Natural killer cell (primary cell): ENCODE measurements at regions not wholly inside any gene's neighbourhood (a gene's known extent, or its start where the extent isn't known, plus 50 kb on each side); places are given as distances from the start of the nearest gene placed in this dataset.

Experiments
- ATAC-seq, 3 donors: fragments of 150-1000 bp in 2 of 3; fragments of 200-7000 bp in 1 of 3; cut with Tn5 transposase; 1 replicate in 1 of 3; 2 replicates in 2 of 3; pipeline ENCODE4 v1.10.0; 2021; ENCODE audit warnings: mild to moderate bottlenecking in 2 of 3, moderate library complexity in 2 of 3
- DNase-seq, 2 donors: peaks; one replicate each; pipeline versions ENCODE4 v3.0.0 to v3.0.0-alpha.2; 2013 to 2021; ENCODE audit warnings: mixed read lengths in 1 of 2
- H3K27ac ChIP-seq: one replicate; pipeline ENCODE4 v1.5.1; 2013; ENCODE audit warnings: mild to moderate bottlenecking, low read length
- H3K27me3 ChIP-seq: one replicate; pipeline ENCODE4 v1.6.1; 2013; ENCODE audit warnings: low read length; ENCODE audit not compliant: control insufficient read depth, insufficient read depth
- H3K36me3 ChIP-seq: one replicate; pipeline ENCODE4 v1.6.1; 2013; ENCODE audit warnings: low read length; ENCODE audit not compliant: control insufficient read depth, insufficient read depth
- H3K4me1 ChIP-seq: one replicate; pipeline ENCODE4 v1.6.1; 2013; ENCODE audit warnings: low read length; ENCODE audit not compliant: control insufficient read depth, insufficient read depth
- H3K4me3 ChIP-seq: one replicate; pipeline ENCODE4 v1.5.1; 2013; ENCODE audit warnings: low read length
- H3K9me3 ChIP-seq: one replicate; pipeline ENCODE4 v1.6.1; 2013; ENCODE audit warnings: low read length; ENCODE audit not compliant: control insufficient read depth, insufficient read depth
- H3K27ac Mint-ChIP-seq, 2 donors: one replicate each; pipeline ENCODE4 v1.8.0; 2022; ENCODE audit warnings: mild to moderate bottlenecking in 2 of 2, mixed read lengths in 2 of 2, moderate library complexity in 1 of 2
- H3K27me3 Mint-ChIP-seq, 2 donors: one replicate each; pipeline ENCODE4 v1.8.0; 2022; ENCODE audit warnings: low read depth in 2 of 2, mixed read lengths in 2 of 2
- H3K36me3 Mint-ChIP-seq: one replicate; pipeline ENCODE4 v1.8.0; 2022; ENCODE audit warnings: mixed read lengths
- H3K4me1 Mint-ChIP-seq, 2 donors: one replicate each; pipeline ENCODE4 v1.8.0; 2022; ENCODE audit warnings: mixed read lengths in 2 of 2
- H3K4me3 Mint-ChIP-seq: one replicate; pipeline ENCODE4 v1.8.0; 2022; ENCODE audit warnings: mild to moderate bottlenecking, moderate library complexity, mixed read lengths
- H3K9me3 Mint-ChIP-seq, 2 donors: one replicate each; pipeline ENCODE4 v1.8.0; 2022; ENCODE audit warnings: mixed read lengths in 2 of 2
- CTCF ChIP-seq: fragments of 200-600 bp; IDR thresholded peaks from one replicate; pipeline ENCODE4 v1.8.0; 2022; ENCODE audit warnings: antibody characterized with exemption
- WGBS: methylation state at CpG from one replicate; pipeline ENCODE4 v1.1.7; 2013; ENCODE audit warnings: missing lambda C conversion rate; ENCODE audit not compliant: insufficient coverage; 5-methylcytosine and 5-hydroxymethylcytosine counted together
- intact Hi-C: fragments of 100-400 bp; cut with micrococcal nuclease; formaldehyde crosslinking; loops from one replicate; pipeline ENCODE4 v1.14.2; 2022

DNA sequence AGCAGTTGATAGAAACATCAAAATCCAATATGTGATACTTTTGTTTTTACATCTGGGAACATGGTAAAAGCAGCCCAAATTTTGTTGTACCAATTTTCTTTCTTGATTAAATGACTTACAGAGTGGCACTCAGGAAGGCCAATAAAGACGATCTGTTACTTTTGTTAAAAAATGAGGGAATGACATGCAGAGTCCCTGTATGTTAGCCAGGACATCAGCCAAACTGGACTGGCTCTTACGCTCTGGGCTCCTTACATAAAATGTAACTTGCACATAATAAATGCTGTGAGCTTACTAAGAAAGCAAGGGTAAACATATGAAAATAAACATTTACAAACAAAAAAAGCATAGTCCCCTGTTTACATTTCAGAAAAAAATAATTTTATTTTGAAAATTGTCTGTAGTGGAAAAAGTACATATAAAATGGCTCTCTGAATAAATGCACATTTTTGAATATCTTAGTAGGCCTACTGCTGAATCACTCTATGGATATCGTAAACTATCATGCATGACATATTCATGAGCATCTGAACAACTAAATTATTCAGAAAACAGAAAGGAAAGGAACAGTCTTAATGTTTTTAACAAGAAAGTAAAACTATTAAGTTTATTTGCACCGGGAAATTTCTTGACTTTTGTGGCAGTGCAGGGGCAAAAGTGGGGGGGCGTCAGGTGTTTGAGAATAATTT lies 534.5 kb downstream of the KCTD12 start:
- H3K36me3 Mint-ChIP-seq: no peaks in the 10 kb centered on the region
- H3K4me1 Mint-ChIP-seq: no peaks in the 10 kb centered on the region
- TF ChIP-seq CTCF: no peak
- Histone ChIP-seq H3K27ac (no peak overlapping the region), H3K36me3 (no peaks in the 10 kb centered on the region), H3K4me1 (no peaks in the 10 kb centered on the region), H3K4me3 (no peak overlapping the region), H3K9me3 (no peaks in the 10 kb centered on the region), H3K27me3 (no peaks in the 10 kb centered on the region)
- intact Hi-C loops: no loop called here
- no peak for DNase-seq
- H3K27me3 Mint-ChIP-seq: no peaks in the 10 kb centered on the region
- no peak for ATAC-seq
- H3K4me3 Mint-ChIP-seq: no peak overlapping the region
- H3K27ac Mint-ChIP-seq: no peak overlapping the region
- 79% methylated on average over 4 of the region's 5 CpGs for WGBS
- peaks cover 5 to 9% of the 10 kb centered on the region in 2 donors for H3K9me3 Mint-ChIP-seq

- Mint-ChIP-seq H3K4me3 (no peak overlapping the region), H3K27me3 (no peaks in the 10 kb centered on the region), H3K4me1 (no peaks in the 10 kb centered on the region), H3K27ac (no peak overlapping the region), H3K9me3 (peaks cover 7 to 8% of the 10 kb centered on the region in 2 donors), H3K36me3 (no peaks in the 10 kb centered on the region)
- H3K27me3 ChIP-seq: no peaks in the 10 kb centered on the region
- no peaks in the 10 kb centered on the region for H3K4me1 ChIP-seq
- no peak overlapping the region for H3K27ac ChIP-seq
- no peak overlapping the region for H3K4me3 ChIP-seq
- no peaks in the 10 kb centered on the region for H3K36me3 ChIP-seq
- H3K9me3 ChIP-seq: no peaks in the 10 kb centered on the region
- TF ChIP-seq CTCF: no peak
- ATAC-seq: no peak
- WGBS: no CpG with 5 or more reads among the region's 1 CpG
- no peak for DNase-seq
- intact Hi-C loops: no loop called here
Measured at GRCh38 chr13:76350399-76350798, 535.8 kb downstream of the KCTD12 start.

DNA sequence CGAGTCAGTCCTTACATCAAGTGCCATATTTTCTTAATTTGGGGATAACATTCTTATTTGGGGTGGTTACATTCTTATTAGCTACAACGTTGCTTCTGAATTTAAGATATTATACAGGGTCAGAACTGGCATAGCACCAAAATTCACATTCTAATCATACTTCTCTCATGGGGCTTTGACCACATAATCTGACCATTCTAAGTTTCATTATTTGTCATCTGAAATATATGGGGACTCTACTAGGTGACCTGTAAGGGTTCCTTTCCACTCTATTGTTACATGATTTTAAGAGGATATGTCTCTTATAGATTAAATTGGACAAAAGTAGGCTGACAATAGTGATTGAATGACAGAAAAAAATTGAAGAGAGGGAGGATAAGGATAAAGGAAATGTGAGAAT lies 536.5 kb downstream of the KCTD12 start:
- Histone ChIP-seq H3K27me3 (no peaks in the 10 kb centered on the region), H3K27ac (no peak overlapping the region), H3K9me3 (no peaks in the 10 kb centered on the region), H3K4me3 (no peak overlapping the region), H3K36me3 (no peaks in the 10 kb centered on the region), H3K4me1 (no peaks in the 10 kb centered on the region)
- Mint-ChIP-seq H3K9me3 (peaks cover 6 to 9% of the 10 kb centered on the region in 2 donors), H3K27me3 (no peaks in the 10 kb centered on the region), H3K4me3 (no peak overlapping the region), H3K27ac (no peak overlapping the region), H3K36me3 (no peaks in the 10 kb centered on the region), H3K4me1 (no peaks in the 10 kb centered on the region)
- WGBS: 83% methylated on average over 2 of the region's 2 CpGs
- TF ChIP-seq CTCF: no peak
- no peak for DNase-seq
- no peak for ATAC-seq
- intact Hi-C loops: no loop called here

GRCh38 chr13:76339649-76340048 lies 546.6 kb downstream of the KCTD12 start:
- Mint-ChIP-seq H3K27ac (no peak overlapping the region), H3K27me3 (no peaks in the 10 kb centered on the region), H3K4me3 (no peak overlapping the region), H3K9me3 (peaks cover 0 to 3% of the 10 kb centered on the region in 2 donors), H3K4me1 (no peaks in the 10 kb centered on the region), H3K36me3 (no peaks in the 10 kb centered on the region)
- no CpG with 5 or more reads among the region's 2 CpGs for WGBS
- Histone ChIP-seq H3K27me3 (no peaks in the 10 kb centered on the region), H3K4me3 (no peak overlapping the region), H3K27ac (no peak overlapping the region), H3K36me3 (no peaks in the 10 kb centered on the region), H3K4me1 (no peaks in the 10 kb centered on the region), H3K9me3 (no peaks in the 10 kb centered on the region)
- DNase-seq (no peak), ATAC-seq (no peak)
- no peak for TF ChIP-seq CTCF
- intact Hi-C loops: no loop called here
